ENCODE measurements at regions not wholly inside any gene's neighbourhood (a gene's known extent, or its start where the extent isn't known, plus 50 kb on each side); places are given as distances from the start of the nearest gene placed in this dataset.

GRCh38 chr9:95733741-95734666 is 141.5 kb upstream of the ERCC6L2 start:
- Histone ChIP-seq H3K36me3 (no peaks in the 10 kb centered on the region), H3K4me3 (no peak overlapping the region), H3K9me3 (no peaks in the 10 kb centered on the region), H3K27me3 (no peaks in the 10 kb centered on the region), H3K4me1 (no peaks in the 10 kb centered on the region), H3K27ac (peak overlapping the region in 1 of 4 donors; percentile 6)
- DNase-seq (no peak), ATAC-seq (no peak)
- intact Hi-C loops (cut with DNase I; ENCODE audit: low total_unique reads) (no loop called here), in situ Hi-C loops (cut with MboI; ENCODE audit: low sequenced_read_pairs in 4 of 4) (loop anchor here in 2 of 4 donors (25.0 kb wide), 1 partner anchor 478 kb away; no protein-coding TSS in a partner anchor)
- no peak for TF ChIP-seq POLR2A (IDR thresholded peaks at IDR 0.05)

DNA sequence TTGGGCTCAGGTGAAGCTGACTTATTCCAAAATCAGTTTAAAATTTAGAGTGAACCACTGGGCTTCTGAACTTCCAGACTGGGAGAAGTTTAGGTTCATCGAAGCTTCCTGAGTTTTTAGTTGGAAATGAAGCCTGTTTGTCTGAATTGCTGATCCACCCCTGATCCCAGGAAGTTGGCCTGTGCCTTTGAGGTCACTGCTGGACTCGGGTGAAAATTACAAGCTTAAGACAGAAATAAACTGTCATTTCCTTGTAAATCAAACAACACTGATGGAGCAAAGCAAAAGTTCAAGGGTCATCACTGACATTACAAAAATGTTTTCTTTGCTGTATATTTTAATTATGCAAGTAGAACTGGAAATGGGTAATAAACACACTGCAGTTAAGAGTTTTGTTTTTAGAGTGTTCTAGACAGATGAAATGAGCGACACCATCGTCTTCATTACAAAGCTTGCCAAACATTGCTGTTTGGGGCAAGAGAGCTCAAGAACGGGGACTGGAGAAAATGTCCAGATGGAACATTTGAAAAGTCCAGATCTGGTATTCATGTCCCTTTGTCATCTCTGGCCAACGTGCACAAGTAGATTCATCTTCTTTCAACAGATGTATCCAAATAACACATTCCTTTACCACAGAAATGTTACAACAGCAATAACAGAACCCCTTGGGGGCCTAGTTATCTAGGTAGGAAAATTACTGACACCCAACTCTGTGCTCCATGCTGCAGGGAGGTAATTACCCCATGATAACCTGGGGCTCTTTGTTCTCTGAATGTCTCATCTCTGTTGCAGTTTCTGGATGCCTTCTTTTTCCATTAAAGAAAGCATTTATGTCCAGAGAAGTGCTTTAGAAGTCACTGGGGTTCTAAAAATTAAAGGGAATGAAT is 142.4 kb upstream of the ERCC6L2 start:
- DNase-seq (no peak), ATAC-seq (no peak)
- Histone ChIP-seq H3K4me1 (no peaks in the 10 kb centered on the region), H3K9me3 (no peaks in the 10 kb centered on the region), H3K27ac (peak overlapping the region in 3 of 4 donors; percentile 9 to 43 (median 26)), H3K4me3 (no peak overlapping the region), H3K27me3 (no peaks in the 10 kb centered on the region), H3K36me3 (no peaks in the 10 kb centered on the region)
- intact Hi-C loops (cut with DNase I; ENCODE audit: low total_unique reads) (no loop called here), in situ Hi-C loops (cut with MboI; ENCODE audit: low sequenced_read_pairs in 4 of 4) (loop anchor here in 2 of 4 donors (25.0 kb wide), 1 partner anchor 479 kb away; no protein-coding TSS in a partner anchor)
- TF ChIP-seq CTCF (IDR thresholded peaks at IDR 0.05 in 4 of 5, conservative IDR thresholded peaks at IDR 0.05 in 1 of 5) (no peak), POLR2A (IDR thresholded peaks at IDR 0.05) (no peak)

- H3K27ac ChIP-seq = no peak overlapping the region
- H3K9me3 ChIP-seq = no peaks in the 10 kb centered on the region
- ATAC-seq (no peak), DNase-seq (no peak)
- TF ChIP-seq POLR2A (IDR thresholded peaks at IDR 0.05) (no peak), CTCF (IDR thresholded peaks at IDR 0.05 in 4 of 5, conservative IDR thresholded peaks at IDR 0.05 in 1 of 5) (no peak)
- in situ Hi-C loops (cut with MboI; ENCODE audit: low sequenced_read_pairs in 4 of 4) = loop anchor here in 2 of 4 donors (25.0 kb wide), 1 partner anchor 480 kb away; no protein-coding TSS in a partner anchor
- H3K27me3 ChIP-seq = no peaks in the 10 kb centered on the region
- H3K4me3 ChIP-seq = no peak overlapping the region
- H3K36me3 ChIP-seq = no peaks in the 10 kb centered on the region
- intact Hi-C loops (cut with DNase I; ENCODE audit: low total_unique reads) = no loop called here
- H3K4me1 ChIP-seq = no peaks in the 10 kb centered on the region
Observed at GRCh38 chr9:95731876-95732275, 143.6 kb upstream of the ERCC6L2 start.

GRCh38 chr9:95729669-95730368 is 145.7 kb upstream of the ERCC6L2 start:
- Histone ChIP-seq H3K36me3 (no peaks in the 10 kb centered on the region), H3K9me3 (no peaks in the 10 kb centered on the region), H3K4me3 (no peak overlapping the region), H3K27me3 (no peaks in the 10 kb centered on the region), H3K4me1 (no peaks in the 10 kb centered on the region), H3K27ac (no peak overlapping the region)
- DNase-seq = no peak
- intact Hi-C loops (cut with DNase I; ENCODE audit: low total_unique reads) = loop anchor here (5.0 kb wide), 1 partner anchor 487 kb away; no protein-coding TSS in a partner anchor
- no peak for ATAC-seq
- TF ChIP-seq POLR2A (IDR thresholded peaks at IDR 0.05) (no peak), CTCF (IDR thresholded peaks at IDR 0.05 in 4 of 5, conservative IDR thresholded peaks at IDR 0.05 in 1 of 5) (no peak)
- in situ Hi-C loops (cut with MboI; ENCODE audit: low sequenced_read_pairs in 4 of 4) = loop anchor here (10.0 to 25.0 kb wide), 2 partner anchors 482 to 485 kb away; no protein-coding TSS in a partner anchor

Measured in gastrocnemius medialis (tissue), 4 donors.